Gastroesophageal sphincter (tissue), 4 donors: ENCODE measurements at regions not wholly inside any gene's neighbourhood (a gene's known extent, or its start where the extent isn't known, plus 50 kb on each side); places are given as distances from the start of the nearest gene placed in this dataset.

ENCODE experiments used
- ATAC-seq: fragments of 150-250 bp; one replicate; pipeline ENCODE4 v1.9.1; 2016; ENCODE audit warnings: mild to moderate bottlenecking, moderate library complexity
- H3K27ac ChIP-seq, 4 donors: fragments of 200-600 bp; sonication (generic) in 3 of 4; 1 replicate in 3 of 4; 2 replicates in 1 of 4; pipeline ENCODE4 v1.5.1; 2016 to 2019
- H3K27me3 ChIP-seq: fragments of 200-600 bp; sonication (generic); one replicate; pipeline ENCODE4 v1.5.1; 2019
- H3K36me3 ChIP-seq, 2 donors: fragments of 200-600 bp; sonication (generic); one replicate each; pipeline ENCODE4 v1.5.1; 2019; ENCODE audit warnings: control low read depth in 1 of 2
- H3K4me1 ChIP-seq, 3 donors: fragments of 200-600 bp; sonication (generic); 1 replicate in 2 of 3; 2 replicates in 1 of 3; pipeline ENCODE4 v1.5.1; 2016 to 2019; ENCODE audit warnings: control low read depth in 2 of 3
- H3K4me3 ChIP-seq, 2 donors: fragments of 200-600 bp; sonication (generic); one replicate each; pipeline ENCODE4 v1.5.1; 2019; ENCODE audit warnings: mild to moderate bottlenecking in 1 of 2, moderate library complexity in 1 of 2
- H3K9me3 ChIP-seq, 3 donors: fragments of 200-600 bp; sonication (generic); one replicate each; pipeline ENCODE4 v1.5.1; 2017 to 2019; ENCODE audit warnings: control low read depth in 2 of 3
- CTCF ChIP-seq, 4 experiments: fragments of 200-600 bp in 2 of 4; fragments of 450-650 bp in 2 of 4; sonication (generic) in 1 of 4; IDR thresholded peaks; one replicate each; pipeline ENCODE4 v1.5.1; 2017 to 2019; ENCODE audit warnings: antibody characterized with exemption in 4 of 4, mild to moderate bottlenecking in 2 of 4, moderate library complexity in 2 of 4
- EP300 ChIP-seq: sonication (generic); formaldehyde crosslinking; IDR thresholded peaks from one replicate; pipeline ENCODE4 v1.6.1; 2017; ENCODE audit warnings: antibody characterized with exemption, mild to moderate bottlenecking
- POLR2A ChIP-seq, 2 donors: fragments of 450-650 bp; IDR thresholded peaks; one replicate each; pipeline ENCODE4 v1.6.1; 2017; ENCODE audit warnings: antibody characterized with exemption in 2 of 2, mild to moderate bottlenecking in 2 of 2, moderate library complexity in 1 of 2
- POLR2AphosphoS5 ChIP-seq: sonication (generic); formaldehyde crosslinking; IDR thresholded peaks from one replicate; pipeline ENCODE4 v1.6.1; 2017; ENCODE audit warnings: antibody characterized with exemption
- WGBS, 2 donors: methylation state at CpG; one replicate each; pipeline ENCODE4 v1.1.5; 2018; ENCODE audit warnings: low coverage in 1 of 2; 5-methylcytosine and 5-hydroxymethylcytosine counted together

GRCh38 chr15:96924570-96924969, 594.1 kb downstream of the NR2F2 start:
- no peaks in the 10 kb centered on the region for H3K27me3 ChIP-seq
- WGBS, 2 donors: 0 to 56% methylated on average over 1 of the region's 1 CpG
- TF ChIP-seq EP300 (no peak), POLR2A (IDR thresholded peaks at IDR 0.05) (no peak), POLR2AphosphoS5 (no peak), CTCF (IDR thresholded peaks at IDR 0.05) (no peak)
- H3K36me3 ChIP-seq: no peaks in the 10 kb centered on the region
- no peaks in the 10 kb centered on the region for H3K4me1 ChIP-seq
- no peak overlapping the region for H3K4me3 ChIP-seq
- no peaks in the 10 kb centered on the region for H3K9me3 ChIP-seq
- no peak overlapping the region for H3K27ac ChIP-seq
- ATAC-seq: no peak

GRCh38 chr15:96947296-96948229, 617.1 kb downstream of the NR2F2 start:
- no peaks in the 10 kb centered on the region for H3K36me3 ChIP-seq
- peak overlapping the region in 1 of 2 donors; percentile 40 for H3K4me3 ChIP-seq
- H3K27ac ChIP-seq: no peak overlapping the region
- H3K4me1 ChIP-seq: peaks cover 0 to 5% (median 0%) of the 10 kb centered on the region in 3 donors
- peaks cover 21% of the 10 kb centered on the region for H3K27me3 ChIP-seq
- ATAC-seq: no peak
- TF ChIP-seq POLR2AphosphoS5 (no peak), POLR2A (IDR thresholded peaks at IDR 0.05) (no peak), CTCF (IDR thresholded peaks at IDR 0.05) (no peak), EP300 (no peak)
- WGBS, 2 donors: 2 to 20% methylated on average over 29 to 46 of the region's 50 CpGs
- H3K9me3 ChIP-seq: no peaks in the 10 kb centered on the region

GRCh38 chr15:96948981-96949380, 618.5 kb downstream of the NR2F2 start:
- no peak for ATAC-seq
- 85 to 100% methylated on average over 2 of the region's 2 CpGs for WGBS, 2 donors
- peaks cover 21% of the 10 kb centered on the region for H3K27me3 ChIP-seq
- TF ChIP-seq EP300 (no peak), POLR2AphosphoS5 (no peak), CTCF (IDR thresholded peaks at IDR 0.05) (no peak), POLR2A (IDR thresholded peaks at IDR 0.05) (no peak)
- H3K36me3 ChIP-seq: no peaks in the 10 kb centered on the region
- H3K4me3 ChIP-seq: no peak overlapping the region
- no peaks in the 10 kb centered on the region for H3K9me3 ChIP-seq
- H3K27ac ChIP-seq: no peak overlapping the region
- H3K4me1 ChIP-seq: peaks cover 0 to 5% (median 0%) of the 10 kb centered on the region in 3 donors

GRCh38 chr15:96958721-96959120, 628.2 kb downstream of the NR2F2 start:
- no peaks in the 10 kb centered on the region for H3K4me1 ChIP-seq
- no peak overlapping the region for H3K4me3 ChIP-seq
- H3K27me3 ChIP-seq: peaks cover 7% of the 10 kb centered on the region
- no peak overlapping the region for H3K27ac ChIP-seq
- no peak for TF ChIP-seq POLR2AphosphoS5
- no peak for TF ChIP-seq EP300
- TF ChIP-seq POLR2A (IDR thresholded peaks at IDR 0.05): no peak
- no peak for TF ChIP-seq CTCF (IDR thresholded peaks at IDR 0.05)
- no peak for ATAC-seq
- no peaks in the 10 kb centered on the region for H3K9me3 ChIP-seq
- H3K36me3 ChIP-seq: no peaks in the 10 kb centered on the region
- 27 to 84% methylated on average over 2 of the region's 2 CpGs for WGBS, 2 donors

- Histone ChIP-seq H3K27me3 (peaks cover 7% of the 10 kb centered on the region), H3K36me3 (no peaks in the 10 kb centered on the region), H3K9me3 (no peaks in the 10 kb centered on the region), H3K4me3 (no peak overlapping the region), H3K4me1 (no peaks in the 10 kb centered on the region), H3K27ac (no peak overlapping the region)
- no peak for TF ChIP-seq POLR2A (IDR thresholded peaks at IDR 0.05)
- no peak for TF ChIP-seq CTCF (IDR thresholded peaks at IDR 0.05)
- no peak for TF ChIP-seq POLR2AphosphoS5
- TF ChIP-seq EP300: no peak
- 64 to 96% methylated on average over 5 to 6 of the region's 6 CpGs for whole genome bisulfite sequencing, 2 donors
- ATAC-seq: no peak
These were observed 629.0 kb downstream of the NR2F2 start for GRCh38 chr15:96959501-96959900.
